GM18870 (cell line): ENCODE measurements at regions not wholly inside any gene's neighbourhood (a gene's known extent, or its start where the extent isn't known, plus 50 kb on each side); places are given as distances from the start of the nearest gene placed in this dataset.
A peak's percentile ranks its signal among the peaks of the same experiment; 100 is the strongest.

Experiments used
- ATAC-seq: cut with Tn5 transposase; IDR thresholded peaks from one replicate; pipeline ENCODE4 v1.9.1; 2021; ENCODE audit warnings: moderate library complexity; ENCODE audit not compliant: unreplicated experiment

DNA sequence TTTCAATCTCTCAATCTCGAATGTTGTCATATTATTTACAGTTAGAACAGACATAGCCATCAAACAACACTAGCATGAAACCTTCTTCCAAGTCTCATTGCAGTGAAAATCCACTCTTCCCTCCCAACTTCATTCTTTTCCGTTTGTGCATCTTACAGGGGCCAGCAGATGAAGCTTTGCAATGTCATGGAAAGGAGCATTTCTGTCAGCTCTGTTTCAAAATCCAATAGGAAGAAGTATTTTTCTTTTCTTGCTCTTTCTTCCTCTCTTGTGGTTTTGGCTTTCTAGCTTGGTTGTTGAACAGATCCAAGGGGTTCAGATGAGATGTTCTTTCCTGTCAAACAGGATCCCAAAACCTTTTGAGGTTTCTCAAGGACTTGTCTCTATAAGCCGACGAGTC is 416.6 kb downstream of the AEBP2 start:
- no peak for ATAC-seq

- ATAC-seq, result no peak
Measured at GRCh38 chr12:19856389-19856788, 417.1 kb downstream of the AEBP2 start.

DNA sequence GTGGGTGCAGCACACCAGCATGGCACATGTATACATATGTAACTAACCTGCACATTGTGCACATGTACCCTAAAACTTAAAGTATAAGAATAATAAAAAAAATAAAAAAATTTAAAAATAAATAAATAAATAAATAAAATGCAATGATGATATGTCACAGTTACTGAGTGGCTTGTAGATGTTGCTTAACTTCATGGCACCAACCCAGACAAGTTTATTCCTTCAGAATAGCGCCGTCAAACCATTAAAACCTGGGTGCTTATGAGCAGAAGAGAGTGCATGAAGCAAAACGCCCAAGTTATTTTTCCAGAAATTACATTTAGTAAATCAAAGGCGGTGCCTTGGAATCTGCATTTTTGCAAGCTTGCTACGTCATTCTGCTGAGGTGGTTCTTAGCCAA is 417.9 kb downstream of the AEBP2 start:
- ATAC-seq, result no peak

DNA sequence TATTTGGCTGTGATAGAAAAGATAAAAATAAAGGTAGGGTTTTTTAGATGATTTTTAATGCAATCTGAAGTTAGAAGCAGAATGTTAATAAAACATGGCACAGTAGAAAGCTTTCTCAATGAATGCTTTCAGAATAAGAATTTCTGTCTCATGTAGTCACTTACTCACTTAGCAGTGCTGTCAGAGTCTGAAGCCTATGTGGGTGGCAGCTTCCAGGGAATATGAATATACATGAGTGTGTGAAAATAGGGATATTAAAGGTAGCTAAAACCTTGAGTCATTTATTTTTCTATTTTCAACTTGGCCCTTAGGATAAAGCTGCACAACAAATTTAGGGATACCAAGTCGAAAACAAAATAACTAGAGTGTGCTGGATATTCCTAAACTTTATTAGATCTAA is 427.9 kb downstream of the AEBP2 start:
- no peak for ATAC-seq

GRCh38 chr12:19867970-19868369 is 428.7 kb downstream of the AEBP2 start:
- no peak for ATAC-seq

- ATAC-seq, result no peak
Measured at GRCh38 chr12:19869413-19869812, 430.1 kb downstream of the AEBP2 start.

DNA sequence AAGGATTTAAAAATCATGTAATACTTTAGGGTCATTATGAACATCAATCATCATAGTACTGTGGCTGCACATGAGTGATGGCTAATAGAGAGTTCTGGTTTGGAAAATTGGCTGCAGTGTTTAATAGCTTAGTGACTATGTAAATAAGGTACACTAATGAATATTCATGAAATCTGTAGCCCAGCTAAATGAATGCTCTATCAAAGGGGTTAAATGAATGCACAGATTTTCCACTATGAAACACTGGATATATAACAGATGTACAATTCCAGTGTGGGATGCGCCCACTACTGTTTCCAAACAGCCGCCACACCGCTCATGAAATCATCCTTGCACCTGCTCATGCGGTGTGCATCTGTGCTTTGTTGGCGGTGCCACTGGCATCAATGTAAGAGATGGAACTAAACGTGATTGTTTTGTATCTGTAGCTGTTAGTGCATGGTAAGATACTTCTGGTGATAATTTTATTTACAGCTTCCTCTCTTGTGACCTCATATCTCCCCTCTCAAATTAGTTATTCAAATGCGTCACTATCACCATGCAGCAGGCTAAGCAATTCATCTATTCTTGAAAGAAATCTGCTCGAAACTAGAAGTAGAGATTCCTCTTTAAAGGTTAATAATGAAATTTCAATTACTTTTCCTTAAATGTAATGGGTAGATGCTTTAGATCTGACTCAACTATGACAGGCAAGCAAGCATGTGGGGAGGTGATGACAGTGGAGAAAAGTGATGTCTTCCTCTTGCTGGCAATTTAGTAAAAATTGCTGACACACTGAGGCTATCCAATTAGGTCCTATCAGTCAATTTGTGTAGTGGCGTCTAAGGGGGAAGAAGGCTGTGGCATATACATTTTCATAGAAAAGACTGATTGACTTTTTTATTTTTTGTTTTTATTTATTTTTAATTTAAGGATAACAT is 433.6 kb downstream of the AEBP2 start:
- no peak for ATAC-seq

DNA sequence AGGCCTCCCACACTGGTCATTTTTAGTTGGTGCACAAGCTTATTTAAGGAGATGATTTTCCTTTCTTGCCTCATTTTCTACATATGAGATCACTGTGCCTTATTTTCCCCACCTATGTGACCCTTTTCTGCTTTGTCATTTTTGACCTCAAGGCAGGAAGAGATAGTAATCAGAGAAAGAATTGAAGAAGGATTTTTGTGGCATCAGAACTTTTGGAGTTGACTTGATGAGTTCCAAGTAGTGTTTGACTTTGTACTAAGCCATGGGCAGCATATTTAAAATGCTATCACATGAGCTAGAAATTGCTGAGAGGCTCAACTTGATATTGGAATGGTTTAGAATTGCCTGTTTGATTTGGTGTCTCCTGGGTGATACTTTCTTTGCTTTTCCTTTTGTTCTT is 440.8 kb downstream of the AEBP2 start:
- no peak for ATAC-seq

- ATAC-seq, result no peak
Measured at GRCh38 chr12:19880721-19881120, 441.4 kb downstream of the AEBP2 start.

GRCh38 chr12:19882346-19882745 is 443.1 kb downstream of the AEBP2 start:
- ATAC-seq, result no peak

DNA sequence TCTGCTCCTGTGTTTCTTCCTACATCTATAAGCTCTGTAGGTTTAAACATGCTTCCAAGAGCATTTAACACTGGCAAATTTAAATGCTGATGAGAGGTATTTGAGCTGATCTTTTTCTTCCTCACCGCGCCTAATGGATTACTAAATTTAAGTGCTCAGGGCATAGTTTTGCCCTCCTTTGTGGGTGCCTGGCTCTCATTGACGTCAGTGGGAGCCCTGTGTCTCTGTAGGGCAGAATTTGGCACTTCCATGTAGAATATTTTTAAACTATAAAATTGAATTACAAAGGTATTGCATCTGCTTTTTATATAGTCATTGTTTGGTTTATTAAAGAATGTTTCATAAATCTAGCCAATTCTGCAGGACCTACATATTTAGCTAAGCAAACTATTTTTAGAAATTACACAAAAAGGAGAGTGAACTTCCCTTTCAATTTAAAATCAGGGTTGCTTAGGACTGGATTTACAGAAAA is 444.8 kb downstream of the AEBP2 start:
- no peak for ATAC-seq

GRCh38 chr12:19885093-19885812 is 446.0 kb downstream of the AEBP2 start:
- ATAC-seq, result no peak

DNA sequence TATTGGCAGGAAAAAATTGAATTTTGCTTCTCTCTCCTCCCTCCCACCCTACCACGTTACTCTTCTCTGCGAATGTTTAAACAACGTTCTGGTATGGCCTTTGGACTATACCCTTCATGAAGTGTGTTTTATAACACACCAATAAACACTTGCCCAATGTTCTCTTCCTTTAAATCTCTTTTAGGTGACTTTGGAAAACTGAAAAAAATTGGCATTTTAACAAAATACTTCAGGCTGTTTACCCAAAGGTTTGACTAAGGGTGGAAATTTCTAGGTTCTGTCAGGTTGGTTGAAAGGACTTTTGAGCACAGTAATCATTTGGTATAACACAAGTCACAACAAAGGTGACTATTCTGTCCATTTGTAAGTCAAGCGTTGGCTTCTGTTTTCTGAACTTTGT is 446.8 kb downstream of the AEBP2 start:
- ATAC-seq, result no peak

DNA sequence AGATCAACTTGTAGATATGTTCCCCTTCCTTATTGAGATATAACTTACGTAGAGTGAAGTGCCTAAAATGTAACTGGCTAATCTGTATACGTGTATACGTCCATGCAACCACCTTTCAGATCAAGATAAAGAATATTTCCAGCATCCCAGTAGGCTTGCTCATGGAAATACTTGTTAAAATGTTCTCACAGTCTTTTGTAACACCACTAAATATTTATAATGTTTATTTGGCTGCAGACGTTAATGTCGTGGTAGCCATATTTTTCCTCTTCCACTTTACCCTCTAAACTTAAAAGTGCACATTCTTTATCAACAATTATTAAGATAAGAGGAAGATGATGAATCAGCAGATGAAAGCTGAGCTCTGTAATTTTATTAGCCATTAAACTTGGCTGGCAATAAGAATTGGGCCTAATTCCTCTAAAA is 447.4 kb downstream of the AEBP2 start:
- ATAC-seq, result no peak

- no peak for ATAC-seq
Measured at GRCh38 chr12:19890024-19890423, 450.7 kb downstream of the AEBP2 start.

- ATAC-seq, result no peak
Measured at GRCh38 chr12:19891936-19892591, 452.8 kb downstream of the AEBP2 start.

- ATAC-seq, result peak; percentile 30
Measured at GRCh38 chr12:19893514-19893913, 454.2 kb downstream of the AEBP2 start.

DNA sequence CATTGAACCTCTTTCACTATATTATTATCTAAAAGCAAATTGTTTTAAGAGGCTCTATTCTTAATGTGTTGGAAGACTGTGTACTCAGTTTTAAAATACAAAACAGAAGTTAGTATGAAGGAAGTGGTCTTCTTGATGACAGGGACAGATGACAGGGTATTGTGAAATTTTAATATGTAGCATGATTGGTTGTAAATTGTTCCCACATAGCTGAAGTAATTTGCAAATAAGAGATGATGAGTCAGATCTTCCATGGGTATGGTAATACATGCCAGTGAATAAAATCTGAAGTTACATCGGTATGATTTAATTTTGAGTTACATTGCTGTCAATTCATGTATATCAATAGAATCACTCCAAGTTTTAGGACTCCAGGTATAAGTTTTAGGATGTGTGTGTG is 454.8 kb downstream of the AEBP2 start:
- ATAC-seq, result no peak

- ATAC-seq, result peak; percentile 92
Measured at GRCh38 chr12:19894803-19895202, 455.5 kb downstream of the AEBP2 start.

- ATAC-seq, result no peak
Measured at GRCh38 chr12:19895246-19896020, 456.1 kb downstream of the AEBP2 start.

GRCh38 chr12:19896041-19896440 is 456.7 kb downstream of the AEBP2 start:
- ATAC-seq, result no peak
